Hepatocyte (in vitro differentiated cells): ENCODE measurements at regions not wholly inside any gene's neighbourhood (a gene's known extent, or its start where the extent isn't known, plus 50 kb on each side); places are given as distances from the start of the nearest gene placed in this dataset.

Experiments
- CTCF ChIP-seq: fragments of 200-600 bp; sonication (generic); IDR thresholded peaks from 2 replicates; pipeline ENCODE4 v1.5.1; 2016; ENCODE audit warnings: antibody characterized with exemption, mild to moderate bottlenecking; ENCODE audit not compliant: poor library complexity
- EZH2 ChIP-seq: fragments of 200-600 bp; sonication (generic); IDR thresholded peaks from 2 replicates; pipeline ENCODE4 v1.6.1; 2016; ENCODE audit warnings: antibody characterized with exemption, mild to moderate bottlenecking, borderline replicate concordance

DNA sequence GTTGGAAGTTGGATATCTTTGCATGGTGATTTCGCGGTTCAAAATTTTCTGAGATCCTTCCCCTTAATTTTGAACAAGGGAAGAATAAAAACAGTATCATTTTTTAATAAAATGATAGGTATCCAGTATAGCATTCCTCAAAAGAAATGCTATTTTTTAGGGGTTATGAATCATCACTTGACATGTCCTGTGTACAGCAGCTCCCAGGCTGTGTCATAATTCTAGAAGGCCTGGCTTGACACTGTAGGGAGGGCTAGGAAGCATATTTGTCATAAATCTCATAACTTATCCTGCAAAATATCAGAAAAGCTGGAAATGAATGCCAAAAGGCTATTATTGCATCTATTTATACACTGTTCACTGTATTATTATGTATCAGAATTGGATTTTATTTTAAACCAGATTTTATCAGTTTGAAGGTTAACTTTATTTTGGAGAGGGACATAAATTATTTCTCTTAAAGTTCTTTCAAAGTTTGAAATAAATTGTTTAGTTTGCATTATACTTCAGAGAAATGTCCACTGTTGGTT lies 539.1 kb upstream of the ROBO2 start:
- TF ChIP-seq CTCF (no peak), EZH2 (no peak)
